GM12891 (cell line): ENCODE measurements at regions not wholly inside any gene's neighbourhood (a gene's known extent, or its start where the extent isn't known, plus 50 kb on each side); places are given as distances from the start of the nearest gene placed in this dataset.

Experiments used
- PAX5 ChIP-seq: IDR thresholded peaks from 2 replicates; pipeline ENCODE4 v1.6.1; 2011; ENCODE audit warnings: low read length, moderate library complexity, mild to moderate bottlenecking; ENCODE audit not compliant: insufficient read depth, severe bottlenecking
- POLR2A ChIP-seq: IDR thresholded peaks from 2 replicates; pipeline ENCODE4 v1.6.1; 2011; ENCODE audit warnings: low read depth, low read length, control low read depth
- POLR2AphosphoS5 ChIP-seq: IDR thresholded peaks from 2 replicates; pipeline ENCODE4 v1.6.1; 2011; ENCODE audit warnings: low read depth, low read length, control low read depth
- POU2F2 ChIP-seq: IDR thresholded peaks from 2 replicates; pipeline ENCODE4 v1.6.1; 2011; ENCODE audit warnings: low read depth, mild to moderate bottlenecking, control low read depth, low read length, moderate library complexity

DNA sequence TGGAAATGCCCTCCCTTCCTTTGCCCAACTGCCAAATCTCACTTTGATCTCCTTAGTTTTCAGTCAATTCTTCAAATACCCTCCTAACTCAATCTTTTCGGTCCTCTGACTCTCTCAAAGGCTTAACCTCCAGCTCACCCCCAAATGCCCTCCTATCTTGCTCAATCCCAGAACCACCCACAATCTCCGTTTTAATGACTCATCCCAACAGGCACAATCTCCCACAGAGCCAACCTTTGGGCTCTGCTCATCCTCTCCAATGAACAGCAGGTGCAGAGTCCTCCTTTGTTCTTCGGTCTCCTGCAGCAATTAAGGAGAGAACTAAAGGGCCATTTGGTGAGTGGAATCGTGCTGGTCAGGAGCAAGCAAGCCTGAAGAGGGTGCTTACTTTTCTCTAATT lies 366.1 kb upstream of the CRIM1 start:
- TF ChIP-seq POLR2AphosphoS5 (no peak), PAX5 (no peak), POLR2A (no peak), POU2F2 (no peak)
